ENCODE measurements at regions not wholly inside any gene's neighbourhood (a gene's known extent, or its start where the extent isn't known, plus 50 kb on each side); places are given as distances from the start of the nearest gene placed in this dataset.

DNA sequence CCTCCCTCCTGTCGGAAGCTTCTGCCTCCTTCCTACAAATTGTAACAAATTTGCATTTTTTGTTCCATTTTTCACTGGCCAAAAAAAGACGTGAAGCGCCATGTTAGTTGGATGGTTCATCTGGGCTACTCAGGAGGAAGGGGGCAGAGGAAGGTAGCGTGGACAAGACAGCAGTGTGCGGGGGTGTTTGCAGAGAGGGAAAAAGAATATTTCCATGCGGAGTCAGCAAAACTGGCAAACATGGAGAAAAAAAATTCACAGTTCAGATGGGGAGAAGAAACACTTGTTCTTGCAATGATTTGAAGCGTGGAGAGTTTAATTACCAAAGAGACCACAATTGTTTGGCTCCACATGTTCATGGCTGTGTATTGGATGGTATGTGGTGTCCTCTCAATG lies 138.8 kb upstream of the ERCC4 start:
- no peak for TF ChIP-seq CREB1 (IDR thresholded peaks at IDR 0.05; ENCODE audit: low read depth)
- TF ChIP-seq, protein P1, sequence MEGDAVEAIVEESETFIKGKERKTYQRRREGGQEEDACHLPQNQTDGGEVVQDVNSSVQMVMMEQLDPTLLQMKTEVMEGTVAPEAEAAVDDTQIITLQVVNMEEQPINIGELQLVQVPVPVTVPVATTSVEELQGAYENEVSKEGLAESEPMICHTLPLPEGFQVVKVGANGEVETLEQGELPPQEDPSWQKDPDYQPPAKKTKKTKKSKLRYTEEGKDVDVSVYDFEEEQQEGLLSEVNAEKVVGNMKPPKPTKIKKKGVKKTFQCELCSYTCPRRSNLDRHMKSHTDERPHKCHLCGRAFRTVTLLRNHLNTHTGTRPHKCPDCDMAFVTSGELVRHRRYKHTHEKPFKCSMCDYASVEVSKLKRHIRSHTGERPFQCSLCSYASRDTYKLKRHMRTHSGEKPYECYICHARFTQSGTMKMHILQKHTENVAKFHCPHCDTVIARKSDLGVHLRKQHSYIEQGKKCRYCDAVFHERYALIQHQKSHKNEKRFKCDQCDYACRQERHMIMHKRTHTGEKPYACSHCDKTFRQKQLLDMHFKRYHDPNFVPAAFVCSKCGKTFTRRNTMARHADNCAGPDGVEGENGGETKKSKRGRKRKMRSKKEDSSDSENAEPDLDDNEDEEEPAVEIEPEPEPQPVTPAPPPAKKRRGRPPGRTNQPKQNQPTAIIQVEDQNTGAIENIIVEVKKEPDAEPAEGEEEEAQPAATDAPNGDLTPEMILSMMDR (IDR thresholded peaks at IDR 0.05 in 2 of 3, conservative IDR thresholded peaks at IDR 0.05 in 1 of 3; ENCODE audit: control insufficient read depth in 2 of 3, extremely low read depth in 1 of 3, insufficient read depth in 1 of 3, low read depth in 3 of 3, low read length in 3 of 3) = no peak
- TF ChIP-seq JUND (IDR thresholded peaks at IDR 0.05; ENCODE audit: low read depth, low read length) = no peak
- TF ChIP-seq TAF1 (IDR thresholded peaks at IDR 0.05; ENCODE audit: borderline replicate concordance, low read depth, low read length) = no peak
- no peak for TF ChIP-seq MXI1 (IDR thresholded peaks at IDR 0.05; ENCODE audit: low read depth, low read length)
- no peak for TF ChIP-seq EP300 (IDR thresholded peaks at IDR 0.05; ENCODE audit: borderline replicate concordance in 1 of 2, control insufficient read depth in 1 of 2, low read depth in 2 of 2, low read length in 2 of 2)
- no peak for TF ChIP-seq SIX5 (IDR thresholded peaks at IDR 0.05; ENCODE audit: low read depth, low read length, severe bottlenecking)
- no peak for TF ChIP-seq POLR2A (IDR thresholded peaks at IDR 0.05; ENCODE audit: low read depth, low read length)
- no peak for TF ChIP-seq SUZ12 (IDR thresholded peaks at IDR 0.05; ENCODE audit: unreplicated experiment)
- TF ChIP-seq, protein P2, sequence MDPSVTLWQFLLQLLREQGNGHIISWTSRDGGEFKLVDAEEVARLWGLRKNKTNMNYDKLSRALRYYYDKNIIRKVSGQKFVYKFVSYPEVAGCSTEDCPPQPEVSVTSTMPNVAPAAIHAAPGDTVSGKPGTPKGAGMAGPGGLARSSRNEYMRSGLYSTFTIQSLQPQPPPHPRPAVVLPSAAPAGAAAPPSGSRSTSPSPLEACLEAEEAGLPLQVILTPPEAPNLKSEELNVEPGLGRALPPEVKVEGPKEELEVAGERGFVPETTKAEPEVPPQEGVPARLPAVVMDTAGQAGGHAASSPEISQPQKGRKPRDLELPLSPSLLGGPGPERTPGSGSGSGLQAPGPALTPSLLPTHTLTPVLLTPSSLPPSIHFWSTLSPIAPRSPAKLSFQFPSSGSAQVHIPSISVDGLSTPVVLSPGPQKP (IDR thresholded peaks at IDR 0.05; ENCODE audit: low read depth, low read length) = no peak
